A673 (cell line): ENCODE measurements at regions not wholly inside any gene's neighbourhood (a gene's known extent, or its start where the extent isn't known, plus 50 kb on each side); places are given as distances from the start of the nearest gene placed in this dataset.

ENCODE experiments used
- BruUV-seq: library from RNA; stranded (reverse); fragments of 400-500 nt; replicated peaks from 2 replicates; lab custom pipeline; 2021; lab: Mats Ljungman, UMichigan
- CTCF ChIA-PET: fragments of 300-600 bp; sonication (Branson Sonifier 250); formaldehyde crosslinking; loops from one replicate; lab custom pipeline; 2022; ENCODE audit warnings: antibody characterized with exemption; lab: Charles Lee
- POLR2A ChIA-PET: fragments of 300-600 bp; sonication (Branson Sonifier 250); formaldehyde crosslinking; loops from one replicate; lab custom pipeline; 2022; ENCODE audit warnings: antibody characterized with exemption; ENCODE audit not compliant: low non-redundant PET; lab: Charles Lee
- DNase-seq: peaks from one replicate; pipeline ENCODE4 v3.0.0-alpha.2; 2015; ENCODE audit warnings: low spot score
- H3K27ac ChIP-seq: fragments of 200-600 bp; sonication (generic); 2 replicates; pipeline ENCODE4 v1.5.1; 2016; ENCODE audit warnings: mixed run types, low read depth, mild to moderate bottlenecking, mixed read lengths, antibody characterized with exemption, low read length; ENCODE audit not compliant: poor library complexity, severe bottlenecking
- H3K27me3 ChIP-seq: fragments of 200-600 bp; sonication (generic); replicated peaks from 2 replicates; pipeline ENCODE4 v1.6.1; 2017; ENCODE audit warnings: mixed run types, low read depth, mild to moderate bottlenecking, mixed read lengths, antibody characterized with exemption, low read length; ENCODE audit not compliant: insufficient read depth, poor library complexity
- H3K36me3 ChIP-seq: fragments of 200-600 bp; sonication (generic); 2 replicates; pipeline ENCODE4 v1.6.1; 2016; ENCODE audit warnings: mixed run types, mild to moderate bottlenecking, mixed read lengths, antibody characterized with exemption, low read length; ENCODE audit not compliant: insufficient read depth, poor library complexity, severe bottlenecking
- H3K4me1 ChIP-seq: fragments of 200-600 bp; sonication (generic); 2 replicates; pipeline ENCODE4 v1.6.1; 2017; ENCODE audit warnings: mixed run types, mild to moderate bottlenecking, mixed read lengths, antibody characterized with exemption, low read length; ENCODE audit not compliant: insufficient read depth, poor library complexity, severe bottlenecking
- H3K4me3 ChIP-seq: fragments of 200-600 bp; sonication (generic); 2 replicates; pipeline ENCODE4 v1.5.1; 2016; ENCODE audit warnings: low read depth, mixed run types, mild to moderate bottlenecking, mixed read lengths, low read length; ENCODE audit not compliant: poor library complexity, severe bottlenecking
- H3K9me3 ChIP-seq: fragments of 200-600 bp; sonication (generic); 2 replicates; pipeline ENCODE4 v1.6.1; 2016; ENCODE audit warnings: mixed run types, low read depth, mild to moderate bottlenecking, mixed read lengths, antibody characterized with exemption, low read length; ENCODE audit not compliant: poor library complexity, severe bottlenecking
- EZH2 ChIP-seq: fragments of 200-600 bp; sonication (generic); IDR thresholded peaks from 2 replicates; pipeline ENCODE4 v1.6.1; 2017; ENCODE audit warnings: borderline replicate concordance, low read depth, mild to moderate bottlenecking, mixed read lengths, antibody characterized with exemption, low read length; ENCODE audit not compliant: poor library complexity, severe bottlenecking
- intact Hi-C: fragments of 100-400 bp; cut with micrococcal nuclease; formaldehyde crosslinking; loops from one replicate; pipeline ENCODE4 v1.10.0; 2022; ENCODE audit not compliant: unreplicated experiment
- TF ChIP-seq, protein P1 (sequence below): fragments of 300-800, 200-600 bp; sonication (generic); conservative IDR thresholded peaks from 2 replicates; pipeline ENCODE4 v1.5.1; 2017; ENCODE audit warnings: low read depth, mild to moderate bottlenecking, antibody characterized with exemption, low read length, moderate library complexity, mixed read lengths

DNA sequence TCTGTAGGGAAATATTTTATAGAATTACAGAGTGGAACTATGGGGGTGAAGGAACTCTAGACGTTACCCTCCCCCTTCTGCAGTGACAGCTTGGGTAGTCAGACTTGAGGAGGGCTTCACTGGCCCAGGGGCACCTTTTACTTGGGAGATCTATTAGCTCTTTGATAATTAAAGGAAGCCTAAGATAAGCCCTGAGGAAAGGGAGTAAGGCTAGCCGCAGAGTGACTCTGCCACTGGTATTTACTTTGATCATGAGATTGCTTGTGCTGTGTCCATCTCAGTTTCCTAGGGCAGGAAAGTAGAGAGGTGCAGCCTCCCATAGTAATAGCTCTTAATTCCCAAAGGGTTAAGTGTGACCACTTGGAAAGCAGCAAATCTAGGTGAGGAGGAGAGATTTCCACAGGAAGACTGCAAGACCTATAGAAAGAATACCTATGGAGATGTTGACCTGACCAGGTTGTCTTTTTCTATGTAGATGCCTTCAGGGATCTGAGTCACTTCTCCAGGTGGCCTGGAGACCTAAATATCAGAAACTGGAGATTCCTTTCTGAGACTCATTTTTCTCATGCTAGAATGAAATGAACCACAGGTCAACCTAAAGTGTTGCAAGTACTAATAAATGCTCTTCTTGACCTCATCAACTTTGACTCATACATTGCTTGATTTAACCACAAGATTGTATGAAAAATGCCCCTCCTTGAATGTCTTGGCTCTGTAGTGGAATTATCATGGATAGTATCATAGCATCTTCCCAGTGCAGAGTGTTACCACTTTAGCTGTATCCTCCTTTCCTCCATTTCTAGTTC is 447.3 kb upstream of the GHITM start:
- CTCF ChIA-PET, result no interaction called here
- BruUV-seq, result no TSS peak
- DNase-seq, result no peak
- Histone ChIP-seq H3K4me3 (no peak overlapping the region), H3K36me3 (no peaks in the 10 kb centered on the region), H3K9me3 (no peaks in the 10 kb centered on the region), H3K27me3 (no peaks in the 10 kb centered on the region), H3K4me1 (no peaks in the 10 kb centered on the region), H3K27ac (no peak overlapping the region)
- intact Hi-C loops, result no loop called here
- TF ChIP-seq EZH2, result no peak
- TF ChIP-seq, protein P1, sequence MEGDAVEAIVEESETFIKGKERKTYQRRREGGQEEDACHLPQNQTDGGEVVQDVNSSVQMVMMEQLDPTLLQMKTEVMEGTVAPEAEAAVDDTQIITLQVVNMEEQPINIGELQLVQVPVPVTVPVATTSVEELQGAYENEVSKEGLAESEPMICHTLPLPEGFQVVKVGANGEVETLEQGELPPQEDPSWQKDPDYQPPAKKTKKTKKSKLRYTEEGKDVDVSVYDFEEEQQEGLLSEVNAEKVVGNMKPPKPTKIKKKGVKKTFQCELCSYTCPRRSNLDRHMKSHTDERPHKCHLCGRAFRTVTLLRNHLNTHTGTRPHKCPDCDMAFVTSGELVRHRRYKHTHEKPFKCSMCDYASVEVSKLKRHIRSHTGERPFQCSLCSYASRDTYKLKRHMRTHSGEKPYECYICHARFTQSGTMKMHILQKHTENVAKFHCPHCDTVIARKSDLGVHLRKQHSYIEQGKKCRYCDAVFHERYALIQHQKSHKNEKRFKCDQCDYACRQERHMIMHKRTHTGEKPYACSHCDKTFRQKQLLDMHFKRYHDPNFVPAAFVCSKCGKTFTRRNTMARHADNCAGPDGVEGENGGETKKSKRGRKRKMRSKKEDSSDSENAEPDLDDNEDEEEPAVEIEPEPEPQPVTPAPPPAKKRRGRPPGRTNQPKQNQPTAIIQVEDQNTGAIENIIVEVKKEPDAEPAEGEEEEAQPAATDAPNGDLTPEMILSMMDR, result no peak
- POLR2A ChIA-PET, result no interaction called here

DNA sequence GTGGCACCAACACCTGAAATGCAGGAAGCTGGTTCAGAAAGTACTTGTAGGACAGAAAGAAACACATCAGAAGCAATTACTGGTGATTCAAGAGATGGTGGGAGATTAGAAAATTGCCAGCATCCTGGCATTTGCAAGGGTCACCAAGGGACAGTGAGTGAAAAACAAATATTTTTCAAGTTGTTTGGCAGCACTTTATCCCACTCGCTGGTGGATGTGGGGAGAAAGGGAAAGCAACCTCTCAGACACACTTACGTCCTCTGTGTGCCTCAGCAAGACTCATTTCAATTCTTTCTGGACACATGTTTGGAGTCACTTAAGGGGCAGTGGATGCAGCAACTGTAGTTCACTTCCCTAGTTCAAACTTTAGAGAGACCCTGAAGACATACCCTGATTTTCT is 440.4 kb upstream of the GHITM start:
- TF ChIP-seq, protein P1, result no peak
- no peak for TF ChIP-seq EZH2
- BruUV-seq, result no TSS peak
- no peak overlapping the region for H3K4me3 ChIP-seq
- no peaks in the 10 kb centered on the region for H3K4me1 ChIP-seq
- CTCF ChIA-PET, result no interaction called here
- H3K27me3 ChIP-seq, result no peaks in the 10 kb centered on the region
- DNase-seq, result no peak
- no peak overlapping the region for H3K27ac ChIP-seq
- no peaks in the 10 kb centered on the region for H3K36me3 ChIP-seq
- no peaks in the 10 kb centered on the region for H3K9me3 ChIP-seq
- intact Hi-C loops, result no loop called here
- POLR2A ChIA-PET, result no interaction called here

DNA sequence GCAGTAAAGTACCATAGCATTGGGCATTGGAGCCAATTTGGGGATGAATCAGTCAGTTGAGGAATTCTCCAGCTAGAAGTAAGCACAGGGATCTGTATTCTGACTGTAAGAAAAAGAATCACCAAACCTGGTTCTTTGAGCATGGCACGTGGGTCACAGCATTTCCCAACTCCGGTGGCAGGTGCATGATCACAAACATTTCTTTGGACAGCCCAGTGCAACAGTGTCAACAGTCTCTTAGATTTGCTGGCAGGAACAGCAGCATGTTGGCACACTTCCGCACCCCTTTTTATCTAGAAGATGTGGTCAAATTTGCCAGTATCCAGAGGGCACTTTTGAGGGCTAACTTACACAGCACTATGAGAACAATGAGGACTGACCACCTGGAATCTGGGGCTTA is 437.5 kb upstream of the GHITM start:
- no peaks in the 10 kb centered on the region for H3K27me3 ChIP-seq
- no peaks in the 10 kb centered on the region for H3K36me3 ChIP-seq
- ChIA-PET POLR2A (no interaction called here), CTCF (no interaction called here)
- no peak overlapping the region for H3K27ac ChIP-seq
- no peak for DNase-seq
- intact Hi-C loops, result no loop called here
- H3K4me3 ChIP-seq, result no peak overlapping the region
- H3K4me1 ChIP-seq, result no peaks in the 10 kb centered on the region
- TF ChIP-seq, protein P1, result no peak
- TF ChIP-seq EZH2, result no peak
- no TSS peak for BruUV-seq
- H3K9me3 ChIP-seq, result no peaks in the 10 kb centered on the region
